CD14-positive monocyte (primary cell): ENCODE measurements at regions not wholly inside any gene's neighbourhood (a gene's known extent, or its start where the extent isn't known, plus 50 kb on each side); places are given as distances from the start of the nearest gene placed in this dataset.

Experiments used
- DNase-seq, 3 donors: peaks; one replicate each; pipeline ENCODE4 v3.0.0-alpha.2; 2011 to 2022
- H2AFZ ChIP-seq: 2 replicates; pipeline ENCODE4 v1.6.0; 2012; ENCODE audit warnings: mild to moderate bottlenecking, low read depth, low read length, inconsistent platforms; ENCODE audit not compliant: insufficient read depth, poor library complexity, severe bottlenecking
- H3K27ac ChIP-seq, 2 donors: 1 replicate in 1 of 2; 2 replicates in 1 of 2; pipeline ENCODE4 v1.5.1; 2012 to 2013; ENCODE audit warnings: low read length in 2 of 2, control low read depth in 1 of 2, inconsistent platforms in 1 of 2, low read depth in 1 of 2, mild to moderate bottlenecking in 1 of 2
- H3K27me3 ChIP-seq, 2 donors: one replicate each; pipeline versions ENCODE4 v1.6.0 to v1.6.1; 2011 to 2013; ENCODE audit warnings: low read length in 2 of 2; ENCODE audit not compliant: control insufficient read depth in 2 of 2, insufficient read depth in 2 of 2
- H3K36me3 ChIP-seq, 2 donors: replicated peaks in 1 of 2; 1 replicate in 1 of 2; 2 replicates in 1 of 2; pipeline versions ENCODE4 v1.5.1 to v1.6.1; 2012 to 2013; ENCODE audit warnings: low read length in 2 of 2, control low read depth in 1 of 2, inconsistent platforms in 1 of 2, mild to moderate bottlenecking in 1 of 2; ENCODE audit not compliant: insufficient read depth in 2 of 2, control insufficient read depth in 1 of 2
- H3K4me1 ChIP-seq, 2 donors: 1 replicate in 1 of 2; 2 replicates in 1 of 2; pipeline versions ENCODE4 v1.5.1 to v1.6.1; 2012 to 2013; ENCODE audit warnings: low read length in 2 of 2, control low read depth in 1 of 2, inconsistent platforms in 1 of 2, mild to moderate bottlenecking in 1 of 2, moderate library complexity in 1 of 2; ENCODE audit not compliant: insufficient read depth in 2 of 2, control insufficient read depth in 1 of 2
- H3K4me2 ChIP-seq: replicated peaks from 2 replicates; pipeline ENCODE3; 2012; ENCODE audit warnings: low read length, moderate library complexity, mild to moderate bottlenecking; ENCODE audit not compliant: poor library complexity, severe bottlenecking; ENCODE audit errors: extremely low read depth
- H3K4me3 ChIP-seq, 3 experiments: fragments of 200-600 bp in 1 of 3; sonication (generic) in 1 of 3; replicated peaks in 1 of 3; 1 replicate in 2 of 3; 2 replicates in 1 of 3; pipeline ENCODE4 v1.5.1; 2011 to 2013; ENCODE audit warnings: low read length in 3 of 3, mild to moderate bottlenecking in 3 of 3, control low read depth in 2 of 3, low read depth in 2 of 3, inconsistent platforms in 1 of 3, moderate library complexity in 1 of 3
- H3K79me2 ChIP-seq: 2 replicates; pipeline ENCODE4 v1.6.0; 2012; ENCODE audit warnings: mild to moderate bottlenecking, control low read depth, inconsistent platforms, low read length, moderate library complexity; ENCODE audit not compliant: insufficient read depth
- H3K9ac ChIP-seq: 2 replicates; pipeline ENCODE4 v1.6.0; 2017; ENCODE audit warnings: low read length, mild to moderate bottlenecking; ENCODE audit not compliant: insufficient read depth, poor library complexity, severe bottlenecking
- H3K9me3 ChIP-seq, 2 donors: replicated peaks in 1 of 2; 1 replicate in 1 of 2; 2 replicates in 1 of 2; pipeline versions ENCODE4 v1.5.1 to v1.6.1; 2012 to 2013; ENCODE audit warnings: low read length in 2 of 2, control low read depth in 1 of 2; ENCODE audit not compliant: control insufficient read depth in 1 of 2, insufficient read depth in 1 of 2
- H4K20me1 ChIP-seq: 2 replicates; pipeline ENCODE4 v1.6.0; 2012; ENCODE audit warnings: mild to moderate bottlenecking, low read length, control low read depth, moderate library complexity; ENCODE audit not compliant: insufficient read depth
- H3K27ac Mint-ChIP-seq, 7 donors: one replicate each; pipeline ENCODE4 v1.8.0; 2020; ENCODE audit warnings: mild to moderate bottlenecking in 7 of 7, mixed read lengths in 7 of 7, moderate library complexity in 6 of 7, inconsistent platforms in 2 of 7
- H3K27me3 Mint-ChIP-seq, 3 donors: one replicate each; pipeline ENCODE4 v1.8.0; 2021 to 2022; ENCODE audit warnings: low read depth in 3 of 3, mild to moderate bottlenecking in 3 of 3, mixed read lengths in 3 of 3, moderate library complexity in 3 of 3, inconsistent platforms in 1 of 3
- H3K36me3 Mint-ChIP-seq, 2 donors: one replicate each; pipeline ENCODE4 v1.8.0; 2020; ENCODE audit warnings: mixed read lengths in 2 of 2, inconsistent platforms in 1 of 2, mild to moderate bottlenecking in 1 of 2
- H3K4me1 Mint-ChIP-seq: one replicate; pipeline ENCODE4 v1.8.0; 2020; ENCODE audit warnings: mild to moderate bottlenecking, mixed read lengths
- H3K4me3 Mint-ChIP-seq, 2 donors: one replicate each; pipeline ENCODE4 v1.8.0; 2020; ENCODE audit warnings: mild to moderate bottlenecking in 2 of 2, mixed read lengths in 2 of 2, moderate library complexity in 1 of 2
- H3K9me3 Mint-ChIP-seq, 7 donors: one replicate each; pipeline ENCODE4 v1.8.0; 2020 to 2022; ENCODE audit warnings: mixed read lengths in 7 of 7, mild to moderate bottlenecking in 6 of 7, moderate library complexity in 6 of 7, inconsistent platforms in 2 of 7
- CTCF ChIP-seq: fragments of 200-600 bp; IDR thresholded peaks from one replicate; pipeline ENCODE4 v1.8.0; 2022; ENCODE audit warnings: antibody characterized with exemption, mild to moderate bottlenecking
- WGBS: methylation state at CpG from one replicate; pipeline ENCODE4 v1.1.5; 2013; ENCODE audit warnings: missing lambda C conversion rate; ENCODE audit not compliant: insufficient coverage; 5-methylcytosine and 5-hydroxymethylcytosine counted together
- intact Hi-C, 2 donors: fragments of 100-400 bp; cut with micrococcal nuclease; formaldehyde crosslinking; loops; one replicate each; pipeline versions ENCODE4 v1.15.0 to v1.15.1; 2023

- TF ChIP-seq CTCF, result no peak
- H3K27me3 Mint-ChIP-seq, result no peaks in the 10 kb centered on the region
- Histone ChIP-seq H3K4me1 (no peaks in the 10 kb centered on the region), H3K4me3 (no peak overlapping the region), H3K27me3 (no peaks in the 10 kb centered on the region), H2AFZ (no peak overlapping the region), H3K9ac (no peak overlapping the region), H3K36me3 (no peaks in the 10 kb centered on the region), H3K4me2 (no peak overlapping the region), H3K9me3 (no peaks in the 10 kb centered on the region), H3K79me2 (no peaks in the 10 kb centered on the region), H4K20me1 (no peaks in the 10 kb centered on the region), H3K27ac (no peak overlapping the region)
- WGBS, result 100% methylated on average over 1 of the region's 2 CpGs
- H3K27ac Mint-ChIP-seq, result no peak overlapping the region
- H3K9me3 Mint-ChIP-seq, result peaks cover 3 to 9% (median 5%) of the 10 kb centered on the region in 7 donors
- intact Hi-C loops, result no loop called here
- no peaks in the 10 kb centered on the region for H3K36me3 Mint-ChIP-seq
- no peak overlapping the region for H3K4me3 Mint-ChIP-seq
- H3K4me1 Mint-ChIP-seq, result no peaks in the 10 kb centered on the region
- DNase-seq, result no peak
Measured at GRCh38 chr5:90109285-90109684, 300.3 kb downstream of the CETN3 start.

- Histone ChIP-seq H3K4me2 (no peak overlapping the region), H3K9ac (no peak overlapping the region), H3K4me3 (no peak overlapping the region), H3K27ac (no peak overlapping the region), H3K36me3 (no peaks in the 10 kb centered on the region), H3K9me3 (no peaks in the 10 kb centered on the region), H3K4me1 (no peaks in the 10 kb centered on the region), H4K20me1 (no peaks in the 10 kb centered on the region), H3K27me3 (no peaks in the 10 kb centered on the region), H2AFZ (no peak overlapping the region), H3K79me2 (no peaks in the 10 kb centered on the region)
- no peak for TF ChIP-seq CTCF
- H3K9me3 Mint-ChIP-seq, result peaks cover 0 to 15% (median 10%) of the 10 kb centered on the region in 7 donors
- no peak overlapping the region for H3K27ac Mint-ChIP-seq
- no peaks in the 10 kb centered on the region for H3K36me3 Mint-ChIP-seq
- H3K4me1 Mint-ChIP-seq, result no peaks in the 10 kb centered on the region
- H3K4me3 Mint-ChIP-seq, result no peak overlapping the region
- no peak for DNase-seq
- peaks cover 0 to 2% (median 0%) of the 10 kb centered on the region in 3 donors for H3K27me3 Mint-ChIP-seq
- intact Hi-C loops, result no loop called here
Measured at GRCh38 chr5:90099099-90099498, 310.5 kb downstream of the CETN3 start.
